Lower leg skin (tissue), 4 donors: ENCODE measurements at regions not wholly inside any gene's neighbourhood (a gene's known extent, or its start where the extent isn't known, plus 50 kb on each side); places are given as distances from the start of the nearest gene placed in this dataset.
"Not testable (repeated sequence)": the region's sequence is repeated elsewhere in the genome, so short reads cannot be mapped to it uniquely, and the experiment has no call there.

ENCODE experiments used
- DNase-seq, 2 donors: peaks; one replicate each; pipeline ENCODE4 v3.0.0-alpha.2; 2019; ENCODE audit warnings: low spot score in 2 of 2
- H3K4me3 ChIP-seq: fragments of 200-600 bp; sonication (generic); 2 replicates; pipeline ENCODE4 v1.5.1; 2017; ENCODE audit warnings: mild to moderate bottlenecking, low read depth; ENCODE audit not compliant: poor library complexity, severe bottlenecking
- CTCF ChIP-seq, 3 donors: fragments of 450-650 bp; IDR thresholded peaks; one replicate each; pipeline ENCODE4 v1.5.1; 2016; ENCODE audit warnings: antibody characterized with exemption in 3 of 3, mild to moderate bottlenecking in 3 of 3, moderate library complexity in 2 of 3
- POLR2A ChIP-seq, 2 donors: fragments of 450-650 bp; IDR thresholded peaks; one replicate each; pipeline ENCODE4 v1.6.1; 2016 to 2017; ENCODE audit warnings: antibody characterized with exemption in 2 of 2, mild to moderate bottlenecking in 1 of 2, moderate library complexity in 1 of 2
- WGBS, 2 donors: methylation state at CpG; one replicate each; pipeline ENCODE4 v1.1.5; 2018; 5-methylcytosine and 5-hydroxymethylcytosine counted together
- intact Hi-C: fragments of 100-400 bp; cut with DNase I; formaldehyde crosslinking; loops from one replicate; pipeline ENCODE4 v1.15.0; 2023; ENCODE audit warnings: low total_unique reads

GRCh38 chr21:36229181-36229580 is 72.6 kb downstream of the DOP1B start:
- no peak for DNase-seq
- intact Hi-C loops, result no loop called here
- H3K4me3 ChIP-seq, result no peak overlapping the region
- WGBS, 2 donors, result 42 to 55% methylated on average over 4 of the region's 4 CpGs
- TF ChIP-seq POLR2A (IDR thresholded peaks at IDR 0.05) (no peak), CTCF (IDR thresholded peaks at IDR 0.05) (no peak)

GRCh38 chr21:36231444-36231843 is 74.8 kb downstream of the DOP1B start:
- 99 to 100% methylated on average over 3 of the region's 3 CpGs for WGBS, 2 donors
- H3K4me3 ChIP-seq, DNase-seq, intact Hi-C loops: not testable (repeated sequence)

DNA sequence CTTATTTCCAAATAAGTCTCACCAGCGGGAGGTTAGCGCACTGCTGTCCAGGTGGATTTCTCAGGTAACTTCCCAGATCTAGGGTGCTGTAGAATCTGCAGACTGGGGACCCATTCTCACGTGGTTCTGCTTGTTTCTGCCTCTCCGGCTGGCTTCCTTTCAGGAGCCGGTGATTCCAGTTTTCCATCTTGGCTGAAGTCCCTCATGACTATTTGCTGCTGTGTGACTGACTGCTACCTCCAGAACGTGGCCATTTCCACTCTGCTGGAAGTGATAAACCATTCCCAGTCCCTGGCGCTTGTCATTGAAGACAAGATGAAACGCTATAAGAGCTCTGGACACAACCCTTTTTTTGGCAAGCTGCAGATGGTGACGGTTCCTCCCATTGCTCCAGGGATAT is 76.0 kb downstream of the DOP1B start:
- DNase-seq, result peak in 1 of 2 donors; percentile 49
- intact Hi-C loops, result no loop called here
- no peak overlapping the region for H3K4me3 ChIP-seq

DNA sequence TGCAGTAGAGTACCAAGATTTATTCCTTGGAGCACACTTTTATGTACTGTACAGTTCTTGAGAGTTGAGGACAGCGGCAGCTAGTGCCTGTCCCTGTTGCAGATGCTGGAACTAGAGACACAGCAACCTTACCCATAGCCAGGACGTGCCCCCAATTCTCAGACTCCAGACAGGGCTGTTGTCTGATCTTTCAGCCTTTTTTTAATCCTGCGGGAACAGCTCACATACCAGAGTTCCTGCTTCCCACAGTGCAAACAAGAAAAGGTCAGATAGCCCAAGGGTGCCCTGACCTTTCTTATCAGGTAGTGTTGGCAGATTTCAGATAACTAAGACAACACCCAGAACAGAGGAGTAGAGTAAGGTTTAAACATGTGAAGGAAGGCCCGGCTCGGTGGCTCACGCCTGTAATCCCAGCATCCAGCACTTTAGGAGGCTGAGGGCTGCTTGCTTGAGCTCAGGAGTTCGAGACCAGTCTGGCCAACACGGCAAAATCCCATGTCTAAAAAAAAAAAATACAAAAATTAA is 78.5 kb downstream of the DOP1B start:
- TF ChIP-seq CTCF (IDR thresholded peaks at IDR 0.05), result no peak
- no peak for TF ChIP-seq POLR2A (IDR thresholded peaks at IDR 0.05)
- WGBS, 2 donors, result 85 to 86% methylated on average over 8 of the region's 8 CpGs
- no peak for DNase-seq
- no peak overlapping the region for H3K4me3 ChIP-seq
- intact Hi-C loops, result no loop called here

More for the DNA sequence above, 76.0 kb downstream of the DOP1B start:
- 27 to 44% methylated on average over 9 of the region's 9 CpGs for whole genome bisulfite sequencing, 2 donors
- TF ChIP-seq POLR2A (IDR thresholded peaks at IDR 0.05) (no peak), CTCF (IDR thresholded peaks at IDR 0.05) (no peak)

DNA sequence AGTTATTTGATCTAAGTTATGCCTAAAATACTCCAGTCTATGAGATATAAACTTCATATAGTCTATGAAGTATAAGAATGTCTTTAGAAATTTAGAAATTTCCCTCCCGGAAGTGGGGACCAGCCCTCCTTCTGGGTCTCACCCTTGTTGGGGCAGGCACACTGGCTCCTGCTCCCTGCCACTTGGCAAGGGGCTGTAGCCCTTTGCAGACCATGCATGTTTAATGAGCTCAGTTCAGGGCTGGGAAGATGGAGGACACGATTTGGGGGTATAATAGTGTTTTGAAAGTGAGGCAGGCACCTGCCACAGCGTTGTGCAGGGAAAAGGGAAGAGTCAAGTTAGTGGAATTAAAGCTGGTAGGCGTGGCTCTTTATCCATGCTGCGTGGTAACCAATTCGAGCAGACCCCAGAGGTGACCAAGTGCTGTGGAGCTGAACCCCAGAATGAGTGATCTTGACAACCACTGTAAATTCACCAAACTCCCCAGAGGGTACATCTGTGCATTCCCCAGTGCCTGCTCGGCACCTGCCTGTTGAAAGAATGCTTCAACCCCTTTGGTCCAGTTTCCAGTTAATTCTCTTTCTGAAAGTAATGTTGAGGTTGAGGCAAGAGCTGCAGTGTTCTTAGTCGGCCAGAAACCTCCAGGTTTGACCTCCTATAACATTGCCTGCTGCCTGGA is 79.6 kb downstream of the DOP1B start:
- WGBS, 2 donors, result 81 to 87% methylated on average over 8 of the region's 8 CpGs
- TF ChIP-seq CTCF (IDR thresholded peaks at IDR 0.05), result no peak
- no peak for TF ChIP-seq POLR2A (IDR thresholded peaks at IDR 0.05)
- DNase-seq, result no peak
- intact Hi-C loops, result no loop called here
- no peak overlapping the region for H3K4me3 ChIP-seq

GRCh38 chr21:36237441-36237840 is 80.8 kb downstream of the DOP1B start:
- H3K4me3 ChIP-seq, result no peak overlapping the region
- TF ChIP-seq CTCF (IDR thresholded peaks at IDR 0.05), result no peak
- TF ChIP-seq POLR2A (IDR thresholded peaks at IDR 0.05), result no peak
- no peak for DNase-seq
- 90 to 92% methylated on average over 7 of the region's 7 CpGs for WGBS, 2 donors
- intact Hi-C loops, result no loop called here
